Panc1 (cell line): ENCODE measurements at regions not wholly inside any gene's neighbourhood (a gene's known extent, or its start where the extent isn't known, plus 50 kb on each side); places are given as distances from the start of the nearest gene placed in this dataset.

Source experiments
- ATAC-seq: fragments of 200-7000 bp; cut with Tn5 transposase; 2 replicates; pipeline ENCODE4 v1.9.1; 2020; ENCODE audit warnings: mild to moderate bottlenecking, moderate library complexity
- BruUV-seq: library from RNA; stranded (reverse); fragments of 400-500 nt; replicated peaks from 2 replicates; lab custom pipeline; 2021; lab: Mats Ljungman, UMichigan
- CTCF ChIA-PET: fragments of 300-600 bp; sonication (Branson Sonifier 250); formaldehyde crosslinking; loops from one replicate; lab custom pipeline; 2022; ENCODE audit warnings: antibody characterized with exemption; lab: Charles Lee
- POLR2A ChIA-PET: fragments of 300-600 bp; sonication (Branson Sonifier 250); formaldehyde crosslinking; loops from one replicate; lab custom pipeline; 2022; ENCODE audit warnings: antibody characterized with exemption; lab: Charles Lee
- DNase-seq: peaks from one replicate; pipeline ENCODE4 v3.0.0-alpha.2; 2010; ENCODE audit warnings: low read depth, low spot score
- H3K27ac ChIP-seq: 2 replicates; pipeline ENCODE4 v1.5.1; 2011; ENCODE audit warnings: mild to moderate bottlenecking, low read length, inconsistent platforms
- H3K27me3 ChIP-seq: fragments of 200-500 bp; sonication (Bioruptor generic); 2 replicates; pipeline ENCODE4 v1.6.0; 2014; ENCODE audit warnings: low read length, inconsistent platforms; ENCODE audit not compliant: control insufficient read depth, insufficient read depth
- H3K36me3 ChIP-seq: fragments of 200-500 bp; sonication (Bioruptor generic); 2 replicates; pipeline ENCODE4 v1.5.1; 2014; ENCODE audit warnings: inconsistent platforms, mild to moderate bottlenecking, low read length, moderate library complexity; ENCODE audit not compliant: control insufficient read depth, insufficient read depth
- H3K4me1 ChIP-seq: 2 replicates; pipeline ENCODE4 v1.5.1; 2011; ENCODE audit warnings: inconsistent platforms, mild to moderate bottlenecking, low read length, moderate library complexity; ENCODE audit not compliant: control insufficient read depth, insufficient read depth
- H3K4me3 ChIP-seq, 2 experiments: 2 replicates each; pipeline ENCODE4 v1.5.1; 2011 to 2012; ENCODE audit warnings: low read depth in 2 of 2, low read length in 2 of 2, mild to moderate bottlenecking in 2 of 2, inconsistent platforms in 1 of 2, moderate library complexity in 1 of 2
- H3K9me3 ChIP-seq: fragments of 200-500 bp; sonication (Bioruptor generic); 2 replicates; pipeline ENCODE4 v1.5.1; 2014; ENCODE audit warnings: low read depth, mild to moderate bottlenecking, inconsistent platforms, low read length, moderate library complexity; ENCODE audit not compliant: control insufficient read depth, insufficient read depth
- POLR2AphosphoS5 ChIP-seq: IDR thresholded peaks from 2 replicates; pipeline ENCODE4 v1.6.1; 2012; ENCODE audit warnings: mild to moderate bottlenecking, low read depth, low read length, moderate library complexity
- SIN3A ChIP-seq: IDR thresholded peaks from 2 replicates; pipeline ENCODE4 v1.6.1; 2012; ENCODE audit warnings: low read depth, mild to moderate bottlenecking, low read length, moderate library complexity, borderline replicate concordance; ENCODE audit not compliant: insufficient read depth
- TCF7L2 ChIP-seq: IDR thresholded peaks from 2 replicates; pipeline ENCODE4 v1.6.1; 2011; ENCODE audit warnings: mild to moderate bottlenecking, low read depth, low read length, inconsistent platforms
- in situ Hi-C: cut with HindIII; loops from 2 replicates; pipeline ENCODE4 v1.10.0; 2016; ENCODE audit warnings: low sequenced_read_pairs, low pct_unique_long_range_greater_than_20kb
- intact Hi-C: fragments of 100-400 bp; cut with micrococcal nuclease; formaldehyde crosslinking; loops from one replicate; pipeline ENCODE4 v1.10.0; 2022; ENCODE audit not compliant: unreplicated experiment
- TF ChIP-seq, protein P1 (sequence below), 2 experiments: IDR thresholded peaks; 2 replicates each; pipeline ENCODE4 v1.6.1; 2011 to 2012; ENCODE audit warnings: low read depth in 2 of 2, control low read depth in 1 of 2, low read length in 1 of 2, mild to moderate bottlenecking in 1 of 2, moderate library complexity in 1 of 2; ENCODE audit not compliant: insufficient read depth in 1 of 2
- TF ChIP-seq, protein P2 (sequence below): fragments of 450-650 bp; IDR thresholded peaks from 2 replicates; pipeline ENCODE4 v1.5.1; 2017; ENCODE audit warnings: mild to moderate bottlenecking

DNA sequence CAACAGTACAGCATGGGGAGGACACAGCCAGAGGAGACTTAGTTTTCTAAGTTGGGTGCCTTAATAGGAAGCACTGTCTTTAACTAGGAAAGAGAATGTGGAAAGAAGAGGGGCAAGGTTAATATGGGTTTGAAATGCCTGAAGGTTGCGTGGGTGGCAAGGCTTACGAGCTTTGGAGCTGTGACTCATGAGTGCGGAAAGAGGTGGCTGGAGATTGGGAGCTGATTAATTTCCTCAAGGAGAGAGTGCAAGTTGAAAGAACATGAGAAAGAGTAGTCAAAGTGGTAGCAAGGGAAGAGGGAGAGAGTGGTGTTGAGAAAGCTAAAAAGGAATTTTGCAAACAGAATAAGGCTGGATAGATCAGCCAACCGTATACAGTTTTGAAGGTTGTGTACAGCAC is 157.5 kb upstream of the ADRA1D start:
- Histone ChIP-seq H3K36me3 (no peaks in the 10 kb centered on the region), H3K9me3 (no peaks in the 10 kb centered on the region), H3K27ac (no peak overlapping the region), H3K27me3 (peaks cover 11% of the 10 kb centered on the region), H3K4me3 (no peak overlapping the region), H3K4me1 (no peaks in the 10 kb centered on the region)
- intact Hi-C loops (no loop called here), in situ Hi-C loops (no loop called here)
- ATAC-seq (no peak), DNase-seq (no peak)
- ChIA-PET CTCF (no interaction called here), POLR2A (no interaction called here)
- TF ChIP-seq POLR2AphosphoS5 (no peak), SIN3A (no peak), TCF7L2 (no peak)
- TF ChIP-seq, protein P1, sequence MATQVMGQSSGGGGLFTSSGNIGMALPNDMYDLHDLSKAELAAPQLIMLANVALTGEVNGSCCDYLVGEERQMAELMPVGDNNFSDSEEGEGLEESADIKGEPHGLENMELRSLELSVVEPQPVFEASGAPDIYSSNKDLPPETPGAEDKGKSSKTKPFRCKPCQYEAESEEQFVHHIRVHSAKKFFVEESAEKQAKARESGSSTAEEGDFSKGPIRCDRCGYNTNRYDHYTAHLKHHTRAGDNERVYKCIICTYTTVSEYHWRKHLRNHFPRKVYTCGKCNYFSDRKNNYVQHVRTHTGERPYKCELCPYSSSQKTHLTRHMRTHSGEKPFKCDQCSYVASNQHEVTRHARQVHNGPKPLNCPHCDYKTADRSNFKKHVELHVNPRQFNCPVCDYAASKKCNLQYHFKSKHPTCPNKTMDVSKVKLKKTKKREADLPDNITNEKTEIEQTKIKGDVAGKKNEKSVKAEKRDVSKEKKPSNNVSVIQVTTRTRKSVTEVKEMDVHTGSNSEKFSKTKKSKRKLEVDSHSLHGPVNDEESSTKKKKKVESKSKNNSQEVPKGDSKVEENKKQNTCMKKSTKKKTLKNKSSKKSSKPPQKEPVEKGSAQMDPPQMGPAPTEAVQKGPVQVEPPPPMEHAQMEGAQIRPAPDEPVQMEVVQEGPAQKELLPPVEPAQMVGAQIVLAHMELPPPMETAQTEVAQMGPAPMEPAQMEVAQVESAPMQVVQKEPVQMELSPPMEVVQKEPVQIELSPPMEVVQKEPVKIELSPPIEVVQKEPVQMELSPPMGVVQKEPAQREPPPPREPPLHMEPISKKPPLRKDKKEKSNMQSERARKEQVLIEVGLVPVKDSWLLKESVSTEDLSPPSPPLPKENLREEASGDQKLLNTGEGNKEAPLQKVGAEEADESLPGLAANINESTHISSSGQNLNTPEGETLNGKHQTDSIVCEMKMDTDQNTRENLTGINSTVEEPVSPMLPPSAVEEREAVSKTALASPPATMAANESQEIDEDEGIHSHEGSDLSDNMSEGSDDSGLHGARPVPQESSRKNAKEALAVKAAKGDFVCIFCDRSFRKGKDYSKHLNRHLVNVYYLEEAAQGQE (IDR thresholded peaks at IDR 0.05; ENCODE audit: insufficient read depth in 1 of 2, low read depth in 2 of 2, low read length in 1 of 2) = no peak
- TF ChIP-seq, protein P2, sequence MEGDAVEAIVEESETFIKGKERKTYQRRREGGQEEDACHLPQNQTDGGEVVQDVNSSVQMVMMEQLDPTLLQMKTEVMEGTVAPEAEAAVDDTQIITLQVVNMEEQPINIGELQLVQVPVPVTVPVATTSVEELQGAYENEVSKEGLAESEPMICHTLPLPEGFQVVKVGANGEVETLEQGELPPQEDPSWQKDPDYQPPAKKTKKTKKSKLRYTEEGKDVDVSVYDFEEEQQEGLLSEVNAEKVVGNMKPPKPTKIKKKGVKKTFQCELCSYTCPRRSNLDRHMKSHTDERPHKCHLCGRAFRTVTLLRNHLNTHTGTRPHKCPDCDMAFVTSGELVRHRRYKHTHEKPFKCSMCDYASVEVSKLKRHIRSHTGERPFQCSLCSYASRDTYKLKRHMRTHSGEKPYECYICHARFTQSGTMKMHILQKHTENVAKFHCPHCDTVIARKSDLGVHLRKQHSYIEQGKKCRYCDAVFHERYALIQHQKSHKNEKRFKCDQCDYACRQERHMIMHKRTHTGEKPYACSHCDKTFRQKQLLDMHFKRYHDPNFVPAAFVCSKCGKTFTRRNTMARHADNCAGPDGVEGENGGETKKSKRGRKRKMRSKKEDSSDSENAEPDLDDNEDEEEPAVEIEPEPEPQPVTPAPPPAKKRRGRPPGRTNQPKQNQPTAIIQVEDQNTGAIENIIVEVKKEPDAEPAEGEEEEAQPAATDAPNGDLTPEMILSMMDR = no peak
- BruUV-seq = no TSS peak

DNA sequence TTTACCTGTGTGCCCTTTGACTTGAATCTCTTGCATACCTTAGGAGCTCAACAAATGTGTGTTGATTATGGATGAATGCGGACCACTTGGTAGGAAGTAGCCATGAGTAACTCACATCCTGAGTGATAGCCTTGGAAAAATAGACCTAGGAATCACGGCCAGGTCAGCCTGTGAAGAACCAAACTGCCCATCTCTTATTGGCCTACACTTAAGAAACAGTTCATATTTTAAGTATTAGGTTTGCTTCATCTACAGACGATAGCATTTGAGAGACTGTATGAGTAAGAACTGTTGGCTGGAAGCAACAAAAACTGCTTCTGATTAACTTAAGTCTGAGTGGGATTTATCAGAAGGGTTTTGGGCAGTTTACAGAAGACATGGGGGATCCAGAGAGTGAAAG is 152.5 kb upstream of the ADRA1D start:
- ATAC-seq = no peak
- Histone ChIP-seq H3K27ac (no peak overlapping the region), H3K36me3 (no peaks in the 10 kb centered on the region), H3K4me1 (no peaks in the 10 kb centered on the region), H3K4me3 (no peak overlapping the region), H3K27me3 (peaks cover 27% of the 10 kb centered on the region), H3K9me3 (0 out of 2 replicates have a peak, but pooled peaks cover 3% of the 10 kb centered on the region)
- CTCF ChIA-PET = no interaction called here
- TF ChIP-seq, protein P1 (IDR thresholded peaks at IDR 0.05; ENCODE audit: insufficient read depth in 1 of 2, low read depth in 2 of 2, low read length in 1 of 2) = no peak
- no peak for TF ChIP-seq POLR2AphosphoS5
- TF ChIP-seq, protein P2 = no peak
- no peak for TF ChIP-seq TCF7L2
- TF ChIP-seq SIN3A = no peak
- no TSS peak for BruUV-seq
- no peak for DNase-seq
- POLR2A ChIA-PET = no interaction called here
- intact Hi-C loops (no loop called here), in situ Hi-C loops (no loop called here)
